ENCODE measurements at regions not wholly inside any gene's neighbourhood (a gene's known extent, or its start where the extent isn't known, plus 50 kb on each side); places are given as distances from the start of the nearest gene placed in this dataset.
"Not testable (repeated sequence)": the region's sequence is repeated elsewhere in the genome, so short reads cannot be mapped to it uniquely, and the experiment has no call there.

DNA sequence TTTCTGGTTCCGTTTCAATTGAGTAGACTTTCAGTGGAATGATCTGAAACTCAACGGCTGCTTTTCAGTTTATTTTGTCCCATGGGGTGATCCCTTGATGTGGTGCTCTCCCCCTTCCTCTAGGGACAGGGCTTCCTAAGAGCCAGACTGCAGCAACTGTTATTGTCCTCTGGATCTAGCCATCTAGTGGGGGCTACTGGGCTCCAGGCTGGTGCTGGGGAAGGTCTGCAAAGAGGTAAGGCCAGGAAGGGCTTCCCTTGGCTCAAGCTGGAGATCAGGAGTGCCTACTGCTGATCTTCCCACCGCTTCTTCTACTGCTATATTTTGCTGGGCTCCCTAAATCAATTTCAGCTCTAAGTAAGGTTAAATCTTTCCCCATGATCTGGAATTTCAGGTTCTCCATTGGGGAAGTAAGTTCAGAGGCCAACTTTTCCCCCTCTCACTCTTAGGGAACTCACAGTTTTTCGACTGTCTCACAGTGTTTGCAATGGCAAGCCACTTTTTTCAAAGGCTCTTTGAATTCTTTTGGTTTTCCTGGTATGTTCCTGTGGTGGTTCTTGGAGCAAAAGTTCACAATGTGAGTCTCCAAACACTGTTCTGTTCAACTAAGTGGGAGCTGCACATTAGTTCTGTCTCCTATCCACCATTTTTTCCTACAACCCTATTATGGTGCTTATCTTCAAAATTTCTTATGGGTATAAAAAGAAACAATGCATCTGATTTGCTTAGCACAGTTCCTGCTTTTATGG lies 286.2 kb upstream of the EXOC2 start:
- peaks cover 2% of the 10 kb centered on the region; the same call in 1 of the 2 replicates for H3K9me3 ChIP-seq (replicated peaks)
- H3K36me3 ChIP-seq: no peaks in the 10 kb centered on the region
- H3K4me3 ChIP-seq: no peak overlapping the region
- no peaks in the 10 kb centered on the region; the same call in 1 of the 2 replicates for H3K4me1 ChIP-seq (replicated peaks)
- no peaks in the 10 kb centered on the region for H3K27me3 ChIP-seq (replicated peaks)
- no peak overlapping the region for H3K27ac ChIP-seq
- DNase-seq (ENCODE audit: low read depth in 1 of 2, low spot score in 2 of 2): no peak

DNA sequence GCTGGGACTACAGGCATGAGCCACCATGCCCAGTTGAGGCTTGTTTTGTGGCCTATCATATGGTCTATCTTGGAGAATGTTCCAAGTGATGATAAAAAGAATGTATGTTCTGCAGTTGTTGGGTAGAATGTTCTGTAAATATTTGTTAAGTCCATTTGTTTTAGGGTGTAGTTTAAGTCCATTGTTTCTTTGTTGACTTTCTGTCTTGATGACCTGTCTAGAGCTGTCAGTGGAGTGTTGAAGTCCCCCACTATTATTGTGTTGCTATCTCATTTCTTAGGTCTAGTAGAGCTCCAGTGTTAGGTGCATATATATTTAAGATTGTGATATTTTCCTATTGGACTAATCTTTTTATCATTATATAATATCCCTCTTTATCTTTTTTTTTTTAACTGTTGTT lies 284.3 kb upstream of the EXOC2 start:
- H3K4me3 ChIP-seq; H3K36me3 ChIP-seq; H3K27me3 ChIP-seq (replicated peaks); H3K4me1 ChIP-seq (replicated peaks); DNase-seq (ENCODE audit: low read depth in 1 of 2, low spot score in 2 of 2); H3K27ac ChIP-seq; H3K9me3 ChIP-seq (replicated peaks): not testable (repeated sequence)

DNA sequence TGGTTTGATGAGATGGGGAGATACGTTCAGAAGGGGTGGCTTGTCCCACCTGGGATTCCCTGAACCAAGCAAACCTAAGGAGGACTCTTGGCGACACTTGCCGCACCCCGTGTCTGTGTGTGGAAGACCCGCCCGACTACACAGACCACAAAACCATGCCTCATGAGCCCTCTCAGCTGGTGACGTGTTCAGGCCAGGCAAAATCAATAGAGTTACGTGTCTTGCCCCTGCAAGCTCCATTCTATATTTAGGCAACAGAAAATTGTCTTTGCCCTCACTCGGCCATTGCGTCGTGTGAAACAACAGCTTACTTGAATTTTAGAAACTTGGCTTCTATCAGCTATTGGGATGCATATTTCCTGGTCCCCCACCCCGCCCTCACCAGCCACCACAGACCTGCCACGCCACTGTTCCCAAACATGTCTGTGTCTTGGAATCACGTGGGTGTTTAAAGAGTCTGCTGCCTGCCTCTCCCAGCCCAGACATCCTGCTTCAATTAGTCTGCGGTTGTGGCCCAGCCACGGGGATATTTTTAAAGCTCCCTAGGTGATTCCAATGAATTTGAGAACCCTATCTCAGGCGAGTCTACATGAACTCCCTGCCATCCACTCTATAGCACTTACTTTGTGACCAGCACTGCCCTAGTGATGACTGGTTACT lies 279.2 kb upstream of the EXOC2 start:
- Histone ChIP-seq H3K27me3 (replicated peaks) (no peaks in the 10 kb centered on the region), H3K4me1 (replicated peaks) (peaks cover 9% of the 10 kb centered on the region), H3K36me3 (no peaks in the 10 kb centered on the region), H3K9me3 (replicated peaks) (peaks cover 10% of the 10 kb centered on the region), H3K27ac (no peak overlapping the region), H3K4me3 (no peak overlapping the region)
- DNase-seq (ENCODE audit: low read depth in 1 of 2, low spot score in 2 of 2): no peak

DNA sequence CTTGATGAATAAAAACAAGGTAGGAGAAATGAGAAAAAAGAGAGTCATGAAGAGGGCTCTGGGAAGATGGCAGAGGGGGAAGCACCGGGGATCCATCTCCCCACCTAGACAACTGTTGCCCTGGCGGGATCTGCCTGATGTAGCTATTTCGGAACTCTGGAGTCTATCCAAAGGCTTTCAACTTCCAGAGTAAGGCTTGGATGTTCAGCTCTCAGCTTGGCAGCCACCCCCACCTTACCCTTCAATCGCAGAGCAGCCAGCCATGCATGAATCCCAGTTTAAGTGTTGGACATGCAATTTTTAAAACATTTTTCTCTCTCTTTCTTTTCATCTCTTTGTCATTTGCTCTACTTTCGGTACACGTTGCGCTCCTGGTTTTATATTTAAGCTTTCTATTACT lies 275.9 kb upstream of the EXOC2 start:
- Histone ChIP-seq H3K27ac (no peak overlapping the region), H3K36me3 (no peaks in the 10 kb centered on the region), H3K4me1 (replicated peaks) (peaks cover 9% of the 10 kb centered on the region), H3K27me3 (replicated peaks) (no peaks in the 10 kb centered on the region), H3K4me3 (no peak overlapping the region), H3K9me3 (replicated peaks) (peaks cover 7% of the 10 kb centered on the region; the same call in 1 of the 2 replicates)
- no peak for DNase-seq (ENCODE audit: low read depth in 1 of 2, low spot score in 2 of 2)

DNA sequence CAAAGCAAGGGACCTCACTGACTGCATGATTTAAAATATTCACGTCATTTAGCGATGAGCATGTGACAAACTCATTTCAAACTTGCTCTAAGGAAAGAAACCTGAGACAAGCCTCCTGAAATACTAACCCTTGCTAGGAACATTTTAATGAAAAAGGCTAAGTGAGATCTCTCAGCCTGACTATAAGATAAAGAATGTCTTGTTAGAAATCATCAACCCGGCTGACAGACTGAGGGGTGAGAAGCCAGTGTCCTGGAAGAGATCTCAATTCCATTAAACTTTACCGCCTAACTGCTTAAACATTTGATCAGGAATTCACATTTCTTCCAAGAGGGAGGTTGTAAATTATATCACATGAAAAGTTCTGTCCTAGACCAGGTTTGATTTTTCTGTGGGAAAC lies 274.8 kb upstream of the EXOC2 start:
- DNase-seq (ENCODE audit: low read depth in 1 of 2, low spot score in 2 of 2): no peak
- peaks cover 7% of the 10 kb centered on the region; the same call in 1 of the 2 replicates for H3K9me3 ChIP-seq (replicated peaks)
- H3K27ac ChIP-seq: no peak overlapping the region
- H3K4me3 ChIP-seq: no peak overlapping the region
- H3K36me3 ChIP-seq: no peaks in the 10 kb centered on the region
- no peaks in the 10 kb centered on the region for H3K27me3 ChIP-seq (replicated peaks)
- H3K4me1 ChIP-seq (replicated peaks): peaks cover 9% of the 10 kb centered on the region

DNA sequence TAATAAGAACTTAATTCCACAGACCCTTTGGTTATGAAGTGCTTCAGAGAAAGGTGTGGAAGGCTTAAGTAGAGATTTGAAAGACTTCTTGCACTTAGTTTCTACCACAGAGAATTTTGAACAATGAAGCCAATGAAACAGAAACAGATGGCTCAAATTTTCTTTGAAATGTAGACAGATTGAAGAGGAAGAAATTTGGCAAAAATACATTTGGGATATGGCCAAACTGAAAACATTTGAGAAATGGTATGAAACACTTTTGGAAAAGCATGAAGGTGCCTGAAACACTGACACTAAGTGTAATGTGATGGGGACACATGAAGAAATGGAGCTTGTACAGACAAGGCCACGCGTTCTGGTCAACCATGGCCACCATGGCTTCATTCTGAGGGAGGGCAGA lies 272.4 kb upstream of the EXOC2 start:
- Histone ChIP-seq H3K27ac (no peak overlapping the region), H3K27me3 (replicated peaks) (no peaks in the 10 kb centered on the region), H3K4me1 (replicated peaks) (peaks cover 13% of the 10 kb centered on the region), H3K36me3 (no peaks in the 10 kb centered on the region), H3K9me3 (replicated peaks) (peaks cover 5% of the 10 kb centered on the region; the same call in 1 of the 2 replicates), H3K4me3 (no peak overlapping the region)
- no peak for DNase-seq (ENCODE audit: low read depth in 1 of 2, low spot score in 2 of 2)

GRCh38 chr6:963456-963855 lies 270.5 kb upstream of the EXOC2 start:
- H3K27ac ChIP-seq: no peak overlapping the region
- DNase-seq (ENCODE audit: low read depth in 1 of 2, low spot score in 2 of 2): no peak
- no peaks in the 10 kb centered on the region for H3K36me3 ChIP-seq
- H3K4me1 ChIP-seq (replicated peaks): peaks cover 22% of the 10 kb centered on the region
- H3K4me3 ChIP-seq: no peak overlapping the region
- H3K27me3 ChIP-seq (replicated peaks): no peaks in the 10 kb centered on the region
- H3K9me3 ChIP-seq (replicated peaks): no peaks in the 10 kb centered on the region

- H3K9me3 ChIP-seq (replicated peaks): no peaks in the 10 kb centered on the region
- no peak for DNase-seq (ENCODE audit: low read depth in 1 of 2, low spot score in 2 of 2)
- H3K4me1 ChIP-seq (replicated peaks): peaks cover 29% of the 10 kb centered on the region
- H3K27ac ChIP-seq: no peak overlapping the region
- H3K4me3 ChIP-seq: no peak overlapping the region
- no peaks in the 10 kb centered on the region for H3K36me3 ChIP-seq
- H3K27me3 ChIP-seq (replicated peaks): no peaks in the 10 kb centered on the region
Observed at GRCh38 chr6:961407-961960, 268.5 kb upstream of the EXOC2 start.

DNA sequence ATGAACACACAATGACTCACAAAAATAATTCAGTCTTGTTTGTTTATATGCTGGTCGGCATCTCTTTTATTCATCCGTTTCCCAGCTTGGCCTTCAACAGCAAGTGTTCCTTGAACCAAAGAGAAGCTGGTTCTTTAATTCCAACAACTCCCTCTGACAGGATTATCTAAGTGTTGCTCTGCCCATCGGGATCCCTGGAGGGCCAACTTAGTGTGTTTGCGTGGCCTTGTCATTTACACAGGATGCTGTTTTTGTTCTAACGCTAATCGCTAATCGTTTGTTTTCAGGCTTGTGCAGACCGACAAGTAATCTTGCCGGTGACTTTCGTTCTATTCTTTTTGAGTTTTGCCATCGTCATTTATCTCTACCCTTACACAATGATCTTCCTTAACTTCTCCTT lies 267.4 kb upstream of the EXOC2 start:
- no peak for DNase-seq (ENCODE audit: low read depth in 1 of 2, low spot score in 2 of 2)
- Histone ChIP-seq H3K9me3 (replicated peaks) (no peaks in the 10 kb centered on the region), H3K4me1 (replicated peaks) (peaks cover 29% of the 10 kb centered on the region), H3K4me3 (no peak overlapping the region), H3K27ac (no peak overlapping the region), H3K27me3 (replicated peaks) (no peaks in the 10 kb centered on the region), H3K36me3 (no peaks in the 10 kb centered on the region)

- Histone ChIP-seq H3K4me1 (replicated peaks) (peaks cover 35% of the 10 kb centered on the region), H3K4me3 (no peak overlapping the region), H3K36me3 (no peaks in the 10 kb centered on the region), H3K27me3 (replicated peaks) (no peaks in the 10 kb centered on the region), H3K27ac (peak overlapping the region; percentile 31), H3K9me3 (replicated peaks) (no peaks in the 10 kb centered on the region)
- peak; percentile 88 to 90 for DNase-seq (ENCODE audit: low read depth in 1 of 2, low spot score in 2 of 2)
Observed at GRCh38 chr6:958488-958887, 265.5 kb upstream of the EXOC2 start.

GRCh38 chr6:951399-952181 lies 258.7 kb upstream of the EXOC2 start:
- H3K4me3 ChIP-seq: no peak overlapping the region

GRCh38 chr6:947235-947934 lies 254.4 kb upstream of the EXOC2 start:
- Histone ChIP-seq H3K36me3 (no peaks in the 10 kb centered on the region), H3K27me3 (replicated peaks) (no peaks in the 10 kb centered on the region), H3K27ac (no peak overlapping the region), H3K9me3 (replicated peaks) (no peaks in the 10 kb centered on the region), H3K4me3 (no peak overlapping the region), H3K4me1 (replicated peaks) (peaks cover 15% of the 10 kb centered on the region)
- peak in 1 of 2 experiments; percentile 37 for DNase-seq (ENCODE audit: low read depth in 1 of 2, low spot score in 2 of 2)

More at GRCh38 chr6:951399-952181, 258.7 kb upstream of the EXOC2 start:
- DNase-seq (ENCODE audit: low read depth in 1 of 2, low spot score in 2 of 2): no peak
- Histone ChIP-seq H3K36me3 (no peaks in the 10 kb centered on the region), H3K27ac (no peak overlapping the region), H3K4me1 (replicated peaks) (peaks cover 22% of the 10 kb centered on the region), H3K27me3 (replicated peaks) (no peaks in the 10 kb centered on the region), H3K9me3 (replicated peaks) (no peaks in the 10 kb centered on the region)

GRCh38 chr6:946546-946945 lies 253.6 kb upstream of the EXOC2 start:
- Histone ChIP-seq H3K27ac (no peak overlapping the region), H3K9me3 (replicated peaks) (no peaks in the 10 kb centered on the region), H3K27me3 (replicated peaks) (no peaks in the 10 kb centered on the region), H3K4me3 (no peak overlapping the region), H3K4me1 (replicated peaks) (peaks cover 6% of the 10 kb centered on the region), H3K36me3 (no peaks in the 10 kb centered on the region)
- peak in 1 of 2 experiments; percentile 24 for DNase-seq (ENCODE audit: low read depth in 1 of 2, low spot score in 2 of 2)

Measured in SJSA1 (cell line).